Esophagus (tissue), 2 donors: ENCODE measurements at regions not wholly inside any gene's neighbourhood (a gene's known extent, or its start where the extent isn't known, plus 50 kb on each side); places are given as distances from the start of the nearest gene placed in this dataset.

Experiments used
- H3K27ac ChIP-seq, 2 donors: one replicate each; pipeline ENCODE4 v1.5.1; 2013; ENCODE audit warnings: low read depth in 2 of 2, mild to moderate bottlenecking in 2 of 2, inconsistent platforms in 1 of 2, low read length in 1 of 2, moderate library complexity in 1 of 2
- H3K27me3 ChIP-seq, 2 donors: one replicate each; pipeline ENCODE4 v1.6.1; 2013; ENCODE audit warnings: low read length in 2 of 2, control low read depth in 1 of 2, mild to moderate bottlenecking in 1 of 2; ENCODE audit not compliant: insufficient read depth in 2 of 2, control insufficient read depth in 1 of 2
- H3K36me3 ChIP-seq, 2 donors: one replicate each; pipeline ENCODE4 v1.6.1; 2013; ENCODE audit warnings: low read length in 1 of 2; ENCODE audit not compliant: control insufficient read depth in 2 of 2, insufficient read depth in 2 of 2
- H3K4me1 ChIP-seq, 2 donors: one replicate each; pipeline ENCODE4 v1.6.1; 2013; ENCODE audit warnings: low read length in 1 of 2; ENCODE audit not compliant: control insufficient read depth in 2 of 2, insufficient read depth in 2 of 2
- H3K4me3 ChIP-seq, 2 donors: one replicate each; pipeline ENCODE4 v1.5.1; 2013; ENCODE audit warnings: low read length in 2 of 2, mild to moderate bottlenecking in 2 of 2, low read depth in 1 of 2, moderate library complexity in 1 of 2
- H3K9me3 ChIP-seq, 2 donors: one replicate each; pipeline ENCODE4 v1.6.1; 2013; ENCODE audit warnings: mild to moderate bottlenecking in 2 of 2, low read depth in 1 of 2, low read length in 1 of 2, moderate library complexity in 1 of 2; ENCODE audit not compliant: control insufficient read depth in 2 of 2, insufficient read depth in 1 of 2
- WGBS, 2 donors: extraction: QIAGEN DNeasy Blood & Tissue Kit; methylation state at CpG; one replicate each; pipeline ENCODE4 v1.1.7; 2013; 5-methylcytosine and 5-hydroxymethylcytosine counted together
- donor health status: healthy with polysubstance abuse.
- donor health status: Bipolar disorder and iron deficiency.

DNA sequence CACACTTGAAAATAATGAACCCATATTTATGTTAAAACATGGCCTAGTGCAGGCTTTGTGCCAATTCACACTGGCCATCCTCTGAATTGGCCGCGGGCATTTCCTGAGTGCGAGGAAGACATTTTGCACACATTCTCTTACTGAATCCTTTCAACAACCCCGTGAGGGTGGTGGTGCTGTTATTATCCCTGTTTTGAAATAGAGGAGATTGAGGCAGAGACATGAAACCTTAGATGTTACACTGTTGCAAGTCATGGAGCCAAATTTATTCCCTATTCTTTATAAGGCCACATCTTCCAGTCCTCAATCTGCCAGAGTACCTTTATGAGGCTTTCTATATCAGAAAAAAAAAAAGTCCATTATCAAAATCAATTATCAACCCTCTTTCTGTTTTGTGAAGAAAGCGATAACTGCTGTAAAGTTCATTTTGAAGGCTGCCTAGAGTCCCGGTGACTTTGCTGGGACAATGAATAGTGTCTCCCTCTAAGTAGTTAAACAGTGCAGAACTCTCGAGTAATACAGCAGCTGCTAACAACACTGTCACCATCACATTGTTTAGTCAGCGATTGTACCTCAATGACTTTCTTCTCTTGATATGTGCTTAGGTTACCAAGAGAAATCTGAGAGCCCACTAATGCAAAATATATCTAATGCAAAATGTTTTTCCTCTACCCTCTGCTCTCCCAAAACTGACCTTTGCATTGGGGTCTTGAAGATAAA, 242.3 kb upstream of the PPARGC1A start:
- no peak overlapping the region for H3K4me3 ChIP-seq
- 75 to 86% methylated on average over 8 of the region's 8 CpGs for whole genome bisulfite sequencing, 2 donors
- H3K4me1 ChIP-seq = no peaks in the 10 kb centered on the region
- no peaks in the 10 kb centered on the region for H3K27me3 ChIP-seq
- H3K9me3 ChIP-seq = no peaks in the 10 kb centered on the region
- H3K36me3 ChIP-seq = no peaks in the 10 kb centered on the region
- no peak overlapping the region for H3K27ac ChIP-seq

DNA sequence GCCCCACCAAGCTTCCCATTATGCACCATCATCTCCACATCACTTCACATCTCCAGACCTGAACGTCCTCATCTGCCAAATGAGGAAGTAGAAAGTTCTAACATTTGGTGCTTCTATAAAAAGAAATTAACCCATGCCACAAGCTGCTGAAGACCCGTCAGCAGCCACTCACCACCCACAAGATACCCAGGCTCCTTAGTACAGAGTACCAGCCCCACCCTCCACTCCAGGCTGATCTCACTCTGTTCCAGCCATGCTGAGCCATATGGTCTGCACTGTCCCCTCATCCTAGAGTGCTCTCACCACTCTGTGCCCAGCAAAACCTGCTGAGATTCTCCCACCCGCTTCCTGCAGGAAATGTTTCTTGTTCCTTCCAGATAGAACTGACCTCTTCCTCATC, 240.8 kb upstream of the PPARGC1A start:
- H3K9me3 ChIP-seq = no peaks in the 10 kb centered on the region
- WGBS, 2 donors = 75 to 77% methylated on average over 3 of the region's 3 CpGs
- H3K4me3 ChIP-seq = no peak overlapping the region
- no peak overlapping the region for H3K27ac ChIP-seq
- no peaks in the 10 kb centered on the region for H3K36me3 ChIP-seq
- H3K27me3 ChIP-seq = no peaks in the 10 kb centered on the region
- no peaks in the 10 kb centered on the region for H3K4me1 ChIP-seq

DNA sequence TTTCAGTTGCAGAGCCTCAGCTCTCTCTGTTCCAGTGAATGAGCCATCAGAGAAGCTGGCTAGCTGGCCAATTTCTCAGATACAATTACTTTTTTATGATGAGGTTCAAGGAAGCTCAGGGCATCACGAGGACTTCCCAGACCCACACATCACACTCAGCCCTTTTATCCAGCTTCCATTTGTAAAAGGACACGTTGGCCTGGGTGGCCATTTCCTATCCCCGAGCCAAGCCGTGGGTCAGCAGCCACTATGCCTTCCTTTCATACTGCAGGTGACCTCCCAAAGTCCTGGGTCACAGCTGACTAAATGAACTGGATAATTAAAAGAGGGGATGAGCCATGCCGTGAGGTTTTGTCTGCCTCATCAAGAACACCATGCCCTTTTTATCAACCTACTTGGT, 236.9 kb upstream of the PPARGC1A start:
- Histone ChIP-seq H3K9me3 (no peaks in the 10 kb centered on the region), H3K4me3 (no peak overlapping the region), H3K27ac (no peak overlapping the region), H3K36me3 (no peaks in the 10 kb centered on the region), H3K4me1 (no peaks in the 10 kb centered on the region), H3K27me3 (no peaks in the 10 kb centered on the region)
- 76 to 81% methylated on average over 5 of the region's 5 CpGs for WGBS, 2 donors

DNA sequence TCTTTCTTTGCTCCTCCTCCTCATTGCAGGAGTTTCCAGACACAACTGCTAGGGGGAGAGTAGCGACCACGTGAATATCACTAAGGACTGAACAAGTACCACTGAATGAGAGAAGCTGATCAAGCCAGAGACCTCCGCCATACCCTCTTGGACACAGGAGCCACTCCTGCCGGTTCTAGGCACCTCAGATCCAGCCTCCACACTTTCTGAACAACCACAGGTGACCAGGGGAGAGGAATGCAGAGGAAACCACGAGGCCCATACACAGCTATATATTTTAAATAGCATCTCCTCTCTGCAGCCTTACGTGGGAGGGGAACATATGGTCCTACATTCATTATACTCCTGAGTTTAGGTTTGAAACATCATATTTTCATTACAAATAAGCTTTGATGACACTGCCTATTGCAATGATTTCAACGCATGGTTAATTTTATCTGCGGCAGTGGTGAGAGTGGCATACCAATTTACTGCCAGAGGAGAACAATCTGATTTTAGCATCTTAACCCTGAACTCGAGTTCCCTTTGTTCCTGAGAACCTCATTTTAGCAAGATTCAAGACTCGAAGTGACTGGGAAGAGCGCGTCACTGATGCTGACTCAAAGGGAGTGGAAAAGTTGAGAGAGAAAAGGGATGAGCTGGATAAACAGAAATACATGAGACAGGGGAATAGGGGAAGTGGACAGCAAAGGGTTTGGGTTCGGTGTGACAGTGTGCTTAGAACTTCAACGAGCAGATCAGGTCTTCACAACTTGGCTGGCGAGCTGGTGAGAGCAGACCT, 231.7 kb upstream of the PPARGC1A start:
- Histone ChIP-seq H3K27me3 (no peaks in the 10 kb centered on the region), H3K36me3 (no peaks in the 10 kb centered on the region), H3K27ac (no peak overlapping the region), H3K4me1 (no peaks in the 10 kb centered on the region), H3K9me3 (no peaks in the 10 kb centered on the region), H3K4me3 (no peak overlapping the region)
- WGBS, 2 donors = 77 to 81% methylated on average over 15 of the region's 15 CpGs

DNA sequence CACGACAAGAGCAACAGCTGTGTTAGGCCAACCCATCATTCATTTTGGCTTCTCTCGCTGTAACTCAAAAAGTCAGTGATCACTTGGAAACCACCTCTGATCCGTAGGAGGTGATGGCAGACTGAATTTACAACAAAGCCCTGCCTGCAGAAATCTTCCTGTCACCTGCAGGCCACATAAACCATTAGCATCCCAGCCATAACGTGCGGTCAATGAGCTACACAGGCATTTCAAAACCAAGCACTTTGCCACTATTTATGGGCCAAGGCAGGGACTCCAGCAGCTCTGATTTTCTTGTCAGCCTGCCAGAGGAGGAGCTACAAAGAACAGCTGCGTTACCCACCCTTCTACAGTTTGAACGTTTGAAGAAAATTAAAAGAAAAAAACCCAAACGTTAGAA, 228.1 kb upstream of the PPARGC1A start:
- Histone ChIP-seq H3K4me1 (no peaks in the 10 kb centered on the region), H3K4me3 (no peak overlapping the region), H3K9me3 (no peaks in the 10 kb centered on the region), H3K36me3 (no peaks in the 10 kb centered on the region), H3K27me3 (no peaks in the 10 kb centered on the region), H3K27ac (no peak overlapping the region)
- WGBS, 2 donors = 54 to 55% methylated on average over 8 of the region's 8 CpGs

DNA sequence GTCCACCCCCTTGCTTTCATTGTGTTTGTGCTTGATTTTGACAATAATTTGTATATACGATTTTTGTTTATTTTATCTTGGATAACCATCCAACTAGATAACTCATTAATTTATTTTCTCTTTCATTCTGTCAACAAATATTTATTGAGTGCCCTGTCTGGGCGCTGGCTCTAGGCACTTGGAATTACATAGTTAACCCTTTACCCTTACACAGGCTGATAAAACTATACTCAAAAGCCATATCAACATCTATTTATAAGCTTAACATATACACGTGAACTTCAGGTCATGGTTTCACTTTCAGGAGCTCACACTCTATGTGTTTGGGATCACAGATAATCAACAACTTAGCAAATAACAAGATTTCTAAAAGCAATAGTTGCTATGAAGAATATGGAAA, 226.3 kb upstream of the PPARGC1A start:
- Histone ChIP-seq H3K4me3 (no peak overlapping the region), H3K27me3 (no peaks in the 10 kb centered on the region), H3K27ac (no peak overlapping the region), H3K4me1 (no peaks in the 10 kb centered on the region), H3K9me3 (no peaks in the 10 kb centered on the region), H3K36me3 (no peaks in the 10 kb centered on the region)
- 59 to 62% methylated on average over 3 of the region's 3 CpGs for WGBS, 2 donors

DNA sequence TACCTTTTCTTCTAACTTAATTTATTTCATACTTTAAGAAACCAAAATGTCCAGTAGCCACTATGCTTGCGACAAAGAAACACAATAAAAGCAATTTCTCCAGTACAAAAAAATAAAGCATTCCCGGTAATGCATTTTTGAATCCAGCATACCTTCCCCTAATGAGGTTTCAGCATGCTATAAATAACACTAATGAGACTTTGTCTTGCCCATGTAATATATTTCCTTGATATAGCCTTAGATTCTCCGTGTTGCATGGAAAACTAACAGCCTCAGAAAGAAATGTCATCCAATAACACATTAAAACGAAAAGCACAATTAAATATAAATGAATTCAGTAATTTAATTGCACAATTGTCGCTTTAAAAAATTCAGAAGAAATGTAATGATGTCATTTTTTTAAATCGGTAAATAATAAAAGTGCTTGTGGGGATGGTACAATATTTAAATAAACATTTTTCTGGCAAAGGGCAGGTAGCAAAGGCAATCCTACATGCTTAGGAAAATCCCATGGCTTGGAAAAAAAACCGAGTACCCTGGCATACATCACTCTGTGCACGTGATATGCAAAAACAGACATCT, 225.2 kb upstream of the PPARGC1A start:
- H3K27ac ChIP-seq = no peak overlapping the region
- whole genome bisulfite sequencing, 2 donors = 84 to 89% methylated on average over 8 of the region's 8 CpGs
- H3K4me3 ChIP-seq = no peak overlapping the region
- H3K27me3 ChIP-seq = no peaks in the 10 kb centered on the region
- no peaks in the 10 kb centered on the region for H3K9me3 ChIP-seq
- H3K36me3 ChIP-seq = no peaks in the 10 kb centered on the region
- H3K4me1 ChIP-seq = no peaks in the 10 kb centered on the region

DNA sequence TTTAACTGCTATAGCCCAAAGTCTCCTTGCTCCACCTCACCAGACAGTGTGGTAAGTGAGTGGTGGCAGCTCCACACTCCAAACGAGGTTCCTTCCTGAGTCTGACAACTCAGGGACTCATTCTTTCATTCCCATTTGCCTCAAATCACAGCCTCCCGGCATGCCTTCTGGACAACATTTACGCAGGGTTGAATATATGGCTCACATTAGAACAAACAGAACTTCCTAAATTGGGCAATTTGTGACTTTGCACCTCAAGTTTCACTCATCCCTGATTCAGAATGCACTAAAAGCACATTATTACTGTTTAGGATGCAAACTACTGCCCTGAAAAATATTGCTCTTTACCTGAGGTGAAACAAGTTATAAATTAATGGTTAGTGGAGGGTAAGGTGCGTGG, 224.6 kb upstream of the PPARGC1A start:
- H3K4me3 ChIP-seq = no peak overlapping the region
- WGBS, 2 donors = 78% methylated on average over 4 of the region's 4 CpGs
- H3K4me1 ChIP-seq = no peaks in the 10 kb centered on the region
- no peaks in the 10 kb centered on the region for H3K9me3 ChIP-seq
- H3K36me3 ChIP-seq = no peaks in the 10 kb centered on the region
- no peak overlapping the region for H3K27ac ChIP-seq
- no peaks in the 10 kb centered on the region for H3K27me3 ChIP-seq

DNA sequence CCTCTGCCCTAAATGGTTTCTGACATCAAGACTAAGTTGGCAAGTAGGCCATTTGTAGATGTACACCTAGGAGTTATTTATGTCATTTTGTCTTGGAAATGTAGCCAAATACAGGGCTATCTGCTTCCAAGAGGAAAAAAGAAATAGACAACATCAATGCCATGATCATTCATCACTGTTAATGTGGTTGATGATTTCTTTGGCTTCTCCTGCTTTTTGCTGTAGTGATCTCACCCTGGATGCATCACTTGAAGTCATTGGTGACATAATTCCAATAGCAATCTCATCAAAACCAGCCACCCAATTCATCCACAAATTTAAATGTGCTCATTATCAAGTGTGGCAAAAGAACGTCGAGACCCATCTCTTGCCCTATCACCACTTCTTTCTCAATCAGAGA, 222.6 kb upstream of the PPARGC1A start:
- no peaks in the 10 kb centered on the region for H3K9me3 ChIP-seq
- 88 to 92% methylated on average over 2 of the region's 2 CpGs for WGBS, 2 donors
- H3K27ac ChIP-seq = no peak overlapping the region
- H3K27me3 ChIP-seq = no peaks in the 10 kb centered on the region
- no peak overlapping the region for H3K4me3 ChIP-seq
- H3K36me3 ChIP-seq = no peaks in the 10 kb centered on the region
- no peaks in the 10 kb centered on the region for H3K4me1 ChIP-seq
